Neural cell (in vitro differentiated cells): ENCODE measurements at regions not wholly inside any gene's neighbourhood (a gene's known extent, or its start where the extent isn't known, plus 50 kb on each side); places are given as distances from the start of the nearest gene placed in this dataset.

Source experiments
- CTCF ChIP-seq: fragments of 450-650 bp; IDR thresholded peaks from 2 replicates; pipeline ENCODE4 v1.5.1; 2014; ENCODE audit warnings: antibody characterized with exemption, mild to moderate bottlenecking, moderate library complexity; ENCODE audit not compliant: poor library complexity, severe bottlenecking
- REST ChIP-seq: IDR thresholded peaks from 2 replicates; pipeline ENCODE4 v1.6.1; 2012; ENCODE audit warnings: borderline replicate concordance
- SMC3 ChIP-seq: fragments of 450-650 bp; conservative IDR thresholded peaks from 2 replicates; pipeline ENCODE4 v1.6.1; 2014; ENCODE audit warnings: antibody characterized with exemption, mild to moderate bottlenecking, moderate library complexity; ENCODE audit not compliant: poor library complexity

GRCh38 chr18:3345885-3346284 is 84.0 kb downstream of the MYL12B start:
- no peak for TF ChIP-seq CTCF
- TF ChIP-seq SMC3: no peak
- TF ChIP-seq REST: no peak
